Activated CD4-positive, alpha-beta T cell treated with anti-CD3 and anti-CD28 coated beads for 48 hours (primary cell): ENCODE measurements at regions not wholly inside any gene's neighbourhood (a gene's known extent, or its start where the extent isn't known, plus 50 kb on each side); places are given as distances from the start of the nearest gene placed in this dataset.
"Not testable (repeated sequence)": the region's sequence is repeated elsewhere in the genome, so short reads cannot be mapped to it uniquely, and the experiment has no call there.

Experiments
- DNase-seq: peaks from one replicate; pipeline ENCODE4 v3.0.0-alpha.2; 2020

DNA sequence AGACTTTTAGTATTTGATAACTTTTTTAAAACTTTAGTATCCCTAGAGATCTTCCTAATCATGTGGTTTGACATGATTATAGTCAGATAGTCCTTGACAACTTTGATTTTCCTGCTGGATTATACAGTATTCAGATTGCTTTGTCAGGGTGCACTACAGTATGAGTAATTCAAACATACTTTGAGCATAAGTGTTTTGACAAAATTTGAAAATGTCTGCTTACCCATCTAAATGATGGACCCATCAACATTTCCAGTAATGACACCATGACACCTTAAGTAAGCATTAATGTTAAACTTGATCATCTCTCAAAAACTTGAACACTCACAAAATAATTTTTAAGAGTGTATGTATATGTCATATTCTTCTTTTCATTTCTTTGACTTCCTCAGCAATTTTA is 514.5 kb upstream of the SMIM31 start:
- DNase-seq = no peak

DNA sequence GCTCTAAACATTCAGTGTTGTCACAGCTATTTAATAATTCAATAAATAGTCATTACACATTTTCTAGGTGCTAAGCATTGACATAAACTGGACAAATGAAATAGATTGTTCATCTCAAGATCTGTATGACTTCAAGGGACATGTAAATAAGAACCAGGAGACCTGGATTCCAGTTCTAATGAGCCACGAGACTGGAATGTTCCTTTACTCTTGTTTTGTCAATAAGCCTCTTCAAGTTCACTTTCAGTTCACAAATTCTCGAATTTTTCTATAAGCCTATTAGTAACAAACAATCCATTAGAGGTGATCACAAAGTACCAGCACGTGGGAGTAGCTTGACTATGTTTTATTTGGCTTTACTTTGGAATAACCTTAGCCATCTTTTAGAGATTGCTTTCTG is 514.0 kb upstream of the SMIM31 start:
- DNase-seq = no peak

DNA sequence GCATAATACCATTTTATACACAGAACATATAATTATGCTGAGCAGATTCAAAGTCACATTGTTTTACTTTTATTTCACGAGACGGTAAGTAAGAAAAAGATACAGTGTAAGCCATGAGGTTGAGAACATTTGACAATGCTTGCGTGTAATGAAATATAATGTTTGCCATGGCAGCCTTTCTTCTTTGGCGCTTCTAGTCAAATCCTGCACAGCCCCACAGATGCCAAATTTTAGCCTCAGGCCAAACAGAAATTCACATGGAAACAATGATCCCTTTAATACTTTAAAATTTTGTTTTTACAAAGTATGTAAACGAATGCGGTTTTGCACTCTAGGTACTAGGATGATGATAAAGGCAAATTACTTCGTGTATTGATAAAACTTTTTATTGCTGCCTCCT is 502.7 kb upstream of the SMIM31 start:
- no peak for DNase-seq

DNA sequence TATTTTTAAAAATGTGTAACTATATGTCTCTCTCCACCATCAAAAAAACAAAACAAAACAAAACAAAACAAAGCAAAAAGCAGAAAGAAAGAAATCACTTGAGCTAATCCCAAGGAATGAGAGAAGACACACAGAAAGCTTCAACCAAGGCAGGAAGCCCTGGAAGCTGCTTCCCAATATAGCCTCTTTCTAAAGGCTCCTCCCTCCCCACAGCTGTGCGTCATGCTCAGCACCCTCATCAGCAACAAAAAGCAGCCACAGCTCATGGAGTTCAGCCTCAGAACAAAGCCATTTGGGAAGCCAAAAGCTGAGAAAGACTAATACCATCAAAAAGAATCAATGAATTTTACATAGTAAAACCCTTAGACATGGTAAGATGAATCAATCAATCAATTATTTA is 501.6 kb upstream of the SMIM31 start:
- DNase-seq = no peak

DNA sequence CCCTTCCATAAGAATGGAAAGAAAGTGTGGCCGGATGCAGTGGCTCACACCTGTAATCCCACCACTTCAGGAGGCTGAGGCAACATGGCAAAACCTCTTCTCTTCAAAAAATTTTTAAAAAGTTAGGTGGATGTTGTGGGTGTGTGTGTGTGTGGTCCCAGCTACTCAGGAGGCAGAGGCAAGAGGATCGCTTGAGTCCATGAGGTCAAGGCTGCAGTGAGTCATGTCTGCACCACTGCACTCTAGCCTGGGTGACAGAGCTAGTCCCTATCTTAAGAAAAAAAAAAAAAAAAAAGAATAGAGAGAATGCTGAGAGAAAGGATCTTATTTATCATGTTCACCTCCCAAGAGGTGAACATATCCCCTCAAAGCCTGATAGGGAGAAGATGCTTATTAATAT is 492.1 kb upstream of the SMIM31 start:
- DNase-seq = no peak

DNA sequence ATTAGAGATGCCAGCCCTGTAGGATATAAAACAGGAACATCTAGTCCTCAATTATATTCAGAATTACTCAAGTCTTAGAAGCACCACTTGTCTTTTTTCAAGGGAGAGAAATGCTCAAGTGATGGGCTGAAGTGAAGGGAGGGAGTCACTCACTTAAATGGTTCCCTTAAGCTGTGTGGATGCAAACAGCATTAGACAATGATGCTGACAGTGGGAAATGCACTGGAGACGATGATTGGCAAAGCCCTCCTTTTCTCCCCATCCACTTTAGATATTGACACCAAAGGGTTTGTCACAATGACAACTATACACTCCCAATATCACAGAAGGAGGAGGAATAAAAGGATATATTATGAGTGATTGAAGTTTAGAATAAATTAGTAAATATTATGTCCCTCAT is 491.4 kb upstream of the SMIM31 start:
- not testable (repeated sequence) for DNase-seq

DNA sequence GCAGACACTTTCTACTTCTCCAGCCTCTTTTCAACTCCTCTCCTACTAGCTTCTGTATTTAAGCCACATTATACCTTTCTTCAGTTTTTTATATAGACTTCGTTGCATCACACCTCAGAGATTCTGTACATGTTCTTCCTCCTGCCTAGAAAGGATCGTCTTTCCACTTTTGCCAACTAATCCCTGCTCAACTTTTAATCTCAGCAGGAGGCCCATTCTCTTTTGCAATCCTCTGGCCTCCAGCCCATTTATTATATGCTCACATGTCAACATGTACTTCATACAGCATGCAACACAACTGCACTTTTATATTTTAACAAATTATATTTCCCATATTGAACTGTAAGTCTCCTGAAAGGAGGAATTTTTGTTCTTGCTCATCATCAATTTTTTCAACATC is 476.5 kb upstream of the SMIM31 start:
- not testable (repeated sequence) for DNase-seq

DNA sequence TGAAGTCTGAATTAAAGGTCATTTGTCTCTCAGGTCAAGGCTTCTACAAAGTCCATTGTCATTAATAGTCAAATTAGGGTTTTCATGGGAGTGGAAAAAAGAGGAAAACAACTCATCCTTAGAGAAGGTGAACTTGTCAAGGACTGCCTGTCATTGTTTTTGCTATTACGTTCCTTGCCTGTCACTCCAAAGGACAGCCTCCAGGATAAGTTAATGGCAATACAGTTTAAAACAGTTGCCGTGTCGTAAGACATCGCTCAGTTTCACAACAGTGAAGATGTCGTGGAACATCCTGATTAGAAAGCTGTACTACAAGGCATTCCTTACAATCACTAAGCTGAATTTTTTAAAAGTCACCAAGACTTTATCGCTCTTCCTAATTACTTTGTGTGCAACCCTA is 466.8 kb upstream of the SMIM31 start:
- DNase-seq = no peak

DNA sequence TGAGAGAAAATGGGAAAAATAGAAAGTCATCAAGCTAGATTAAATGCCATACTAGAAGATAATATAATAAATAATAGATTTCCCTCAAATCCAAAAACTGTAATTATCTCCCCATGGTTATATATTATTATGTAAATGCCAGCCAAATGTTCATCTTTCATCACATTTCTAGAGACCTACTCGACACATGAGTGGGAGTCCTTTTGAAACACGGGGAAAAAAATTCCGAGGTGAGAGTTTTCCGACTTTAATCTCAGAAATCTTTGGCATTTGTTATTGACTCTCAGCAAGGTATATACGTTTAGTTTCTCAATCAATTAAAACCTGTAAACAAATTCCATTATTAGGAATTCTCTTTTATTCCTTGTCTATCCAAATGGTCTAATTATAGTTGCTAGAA is 465.4 kb upstream of the SMIM31 start:
- no peak for DNase-seq

DNA sequence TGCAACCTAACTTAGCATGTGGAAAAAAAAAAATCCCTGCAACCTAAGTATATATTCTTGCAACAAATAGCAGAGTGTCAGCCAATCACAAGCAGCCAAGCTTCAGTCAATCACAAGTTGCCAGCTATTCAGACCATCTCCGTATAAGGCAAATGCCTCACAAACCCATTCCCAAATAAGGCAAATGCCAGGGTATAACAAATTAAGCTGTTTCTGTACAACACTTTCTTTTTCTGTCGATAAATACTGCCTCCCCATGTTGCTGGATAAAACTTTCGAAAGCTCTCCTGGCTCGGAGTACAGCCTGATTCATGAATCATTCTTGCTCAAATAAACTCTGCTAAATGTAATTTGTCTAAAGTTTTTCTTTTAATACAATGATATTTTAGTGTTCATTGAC is 460.7 kb upstream of the SMIM31 start:
- no peak for DNase-seq

DNA sequence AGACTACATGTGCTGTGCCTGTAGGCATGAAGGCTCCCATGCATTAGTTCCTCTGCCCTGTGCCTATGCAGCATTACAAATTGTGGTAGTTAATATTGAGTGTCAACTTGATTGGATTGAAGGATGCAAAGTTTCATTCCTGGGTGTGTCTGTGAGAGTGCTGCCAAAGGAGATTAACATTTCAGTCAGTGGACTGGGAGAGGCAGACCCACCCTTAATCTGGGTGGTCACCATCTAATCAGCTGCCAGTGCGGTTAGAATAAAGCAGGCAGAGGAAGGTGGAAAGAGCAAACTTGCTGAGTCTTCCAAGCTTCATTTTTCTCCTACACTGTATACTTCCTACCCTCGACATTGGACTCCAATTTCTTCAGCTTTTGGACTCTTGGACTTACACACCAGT is 460.2 kb upstream of the SMIM31 start:
- no peak for DNase-seq

DNA sequence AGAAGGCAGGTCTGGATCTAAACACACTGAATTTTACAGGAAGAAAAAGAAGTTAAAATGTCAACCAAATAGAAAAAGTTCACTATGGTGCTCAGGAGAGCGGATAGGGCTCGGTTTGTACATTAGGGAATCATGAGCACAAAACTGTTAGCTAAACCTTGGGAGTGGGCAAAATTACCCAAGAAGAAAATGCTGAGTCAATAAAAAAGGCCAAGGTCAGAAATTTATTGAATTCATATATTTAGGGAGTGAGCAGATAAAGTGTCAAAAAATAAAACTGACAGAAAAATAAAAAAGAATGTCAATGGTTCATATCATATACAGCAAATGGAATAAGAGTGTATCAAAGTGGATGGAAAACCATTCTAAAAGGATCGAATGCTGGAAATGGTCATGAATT is 452.5 kb upstream of the SMIM31 start:
- no peak for DNase-seq

DNA sequence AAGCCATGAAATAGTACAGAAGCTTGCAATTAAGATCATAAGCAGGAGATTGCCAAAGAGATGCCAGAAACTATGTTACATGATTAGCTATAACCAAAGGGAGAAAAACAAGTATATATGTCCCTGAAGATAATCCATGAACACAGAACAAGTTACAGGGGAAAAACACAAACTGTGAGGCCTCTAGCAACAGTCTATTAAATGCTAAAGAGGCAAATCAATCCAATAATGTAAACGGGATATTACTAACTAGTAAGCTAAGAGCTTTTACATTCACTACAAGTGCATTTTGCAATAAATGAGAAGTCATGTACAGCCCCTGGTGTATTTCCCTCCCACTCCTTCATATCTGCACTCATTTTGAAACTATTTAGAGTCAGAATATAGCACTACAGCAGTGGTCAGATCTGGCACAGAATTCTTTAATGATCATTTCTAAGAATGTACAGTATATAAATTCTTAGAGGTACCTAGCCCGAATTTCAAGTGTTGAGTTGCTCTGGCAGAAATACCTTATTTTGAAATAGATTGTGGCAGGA is 449.8 kb upstream of the SMIM31 start:
- no peak for DNase-seq

DNA sequence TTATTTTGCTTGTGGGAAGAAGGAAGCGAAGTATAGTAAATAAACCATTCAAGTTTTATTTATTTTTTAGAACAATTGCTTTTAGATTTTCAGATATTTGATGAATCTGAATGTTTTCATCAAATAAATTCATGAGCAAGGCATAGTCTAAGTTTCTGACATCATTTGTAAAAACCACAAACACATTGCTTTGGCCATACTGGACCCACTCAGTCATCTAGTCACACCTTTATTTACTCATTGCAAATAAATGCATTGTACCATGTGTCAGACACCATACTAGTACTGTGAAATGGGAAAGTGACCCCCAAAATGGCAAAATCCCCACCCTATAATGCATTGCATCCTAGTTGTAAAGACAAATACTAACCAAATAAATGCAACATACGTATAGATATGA is 449.1 kb upstream of the SMIM31 start:
- no peak for DNase-seq

DNA sequence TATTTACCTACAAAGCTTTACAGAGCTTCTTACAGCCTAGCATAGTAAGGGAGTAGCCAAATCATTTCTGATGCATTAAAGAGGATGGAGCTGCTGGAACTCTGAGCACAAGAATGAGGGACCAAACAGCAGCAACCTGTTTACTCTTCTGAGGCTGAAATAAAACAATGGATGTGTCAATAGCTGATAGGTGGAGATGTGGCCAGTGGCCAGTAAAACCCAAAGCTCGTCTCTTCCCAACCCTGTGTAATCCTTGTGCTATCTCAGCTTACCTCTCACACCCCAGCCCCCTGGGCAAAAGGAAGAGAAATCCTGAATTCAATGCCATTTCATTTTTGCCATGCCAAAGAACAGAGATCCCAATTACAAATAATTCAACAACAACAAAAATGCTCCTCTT is 446.7 kb upstream of the SMIM31 start:
- no peak for DNase-seq

DNA sequence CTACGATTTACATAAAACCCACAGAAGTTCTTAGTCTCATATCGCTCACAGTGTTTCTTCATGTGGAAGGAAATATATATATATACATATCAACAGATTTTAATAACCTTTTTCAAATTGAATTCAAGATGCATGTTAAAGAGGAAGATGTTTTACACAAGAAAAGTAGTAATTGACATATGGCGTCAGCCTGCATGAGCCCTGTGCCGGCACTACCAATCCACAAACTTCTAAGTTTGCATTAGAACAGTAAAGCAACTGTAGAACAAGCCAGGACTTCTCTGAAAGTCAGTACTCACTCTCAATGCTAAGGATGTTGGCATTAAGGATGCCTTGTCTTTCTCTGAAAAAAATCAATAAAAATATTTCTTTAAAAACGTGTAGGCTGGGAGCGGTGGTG is 441.3 kb upstream of the SMIM31 start:
- no peak for DNase-seq

DNA sequence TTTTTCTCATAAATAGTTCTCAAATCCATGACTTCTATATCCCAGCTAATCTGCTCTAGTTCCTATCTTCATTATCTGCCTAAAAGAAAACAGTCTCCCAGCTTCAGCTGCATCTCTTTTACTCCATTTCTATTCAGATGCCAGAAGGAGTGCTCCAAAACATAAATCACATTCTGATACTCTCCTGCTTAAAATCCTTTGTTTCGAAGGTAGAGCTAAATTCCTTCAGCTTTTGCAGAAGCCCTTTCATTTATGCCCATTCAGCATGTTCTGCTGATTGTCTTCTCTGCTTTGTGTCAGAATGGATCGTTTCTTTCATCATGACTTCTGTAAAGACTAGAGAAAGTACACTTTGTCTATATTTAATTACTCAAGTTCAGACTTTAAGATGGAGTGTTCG is 440.1 kb upstream of the SMIM31 start:
- no peak for DNase-seq

DNA sequence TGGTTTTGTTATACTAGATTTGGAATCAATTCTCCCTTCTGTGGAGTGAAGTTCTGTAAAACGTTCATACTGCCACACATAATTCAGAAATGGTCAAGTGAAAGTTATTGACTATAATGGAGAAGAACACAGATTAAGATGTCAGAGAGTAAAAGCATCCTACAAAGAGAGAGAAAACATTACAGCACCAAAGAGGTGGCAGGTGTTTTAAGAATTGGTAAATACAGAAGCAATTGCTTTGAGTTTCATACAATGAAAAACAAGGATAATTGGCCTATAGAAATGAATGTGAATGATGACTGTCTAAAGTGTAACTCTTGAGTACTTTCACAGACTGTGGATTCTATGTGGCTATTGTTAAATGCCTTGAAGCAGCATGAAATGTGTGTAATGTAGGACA is 435.6 kb upstream of the SMIM31 start:
- no peak for DNase-seq

DNA sequence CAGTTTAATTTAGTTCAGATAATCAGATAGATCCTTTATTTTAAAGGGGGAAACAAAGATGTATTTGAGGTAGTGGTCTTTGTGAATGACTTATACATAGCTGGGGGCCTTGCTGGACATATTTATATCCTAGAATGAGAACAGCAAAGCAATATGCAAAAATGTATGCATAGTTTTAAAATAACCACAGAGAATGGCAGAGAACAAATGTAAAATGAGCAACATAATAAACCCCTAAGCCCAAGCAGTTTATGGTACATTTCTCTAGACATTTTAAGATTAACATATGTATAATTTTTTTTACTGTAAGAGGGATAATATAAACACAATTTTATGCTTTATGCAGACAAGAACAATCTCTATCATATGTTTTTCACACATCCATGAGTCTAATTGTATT is 434.2 kb upstream of the SMIM31 start:
- no peak for DNase-seq

DNA sequence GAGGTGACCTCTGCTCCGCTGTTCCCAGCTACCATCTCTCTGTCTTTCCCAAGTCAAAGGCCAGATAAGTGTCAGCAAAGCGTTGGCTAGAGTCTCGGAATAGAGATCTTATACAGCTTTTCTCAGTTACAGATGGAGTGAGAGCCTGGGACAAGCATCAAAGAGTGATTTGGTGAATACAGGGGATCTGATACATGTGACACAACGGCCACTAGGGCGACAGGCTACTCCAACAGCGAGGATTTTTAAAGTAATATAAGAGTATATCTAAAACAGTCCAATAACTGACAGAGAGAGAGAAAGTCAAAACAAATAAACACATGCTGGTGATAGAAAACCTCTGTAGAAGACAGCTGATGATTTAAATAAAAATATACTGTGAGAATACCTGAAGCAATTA is 433.1 kb upstream of the SMIM31 start:
- no peak for DNase-seq

DNA sequence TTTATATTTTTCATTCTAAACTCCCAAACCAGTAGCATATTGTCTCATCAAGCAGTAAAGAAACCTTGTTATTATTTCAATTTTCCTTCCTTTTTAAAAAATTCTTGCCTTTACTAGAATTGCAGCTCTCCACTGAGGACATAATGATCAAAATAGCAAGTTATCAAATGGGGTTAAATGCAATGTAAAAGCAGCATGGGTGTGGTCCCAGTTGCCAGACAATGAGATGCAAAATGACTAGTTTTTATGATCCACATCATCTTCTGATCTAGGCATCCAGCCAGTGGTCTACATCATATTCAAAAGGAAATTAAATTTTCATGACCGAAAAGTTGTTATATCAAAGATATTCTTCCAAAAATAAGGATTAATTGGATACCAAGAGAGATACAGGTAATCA is 427.9 kb upstream of the SMIM31 start:
- no peak for DNase-seq

DNA sequence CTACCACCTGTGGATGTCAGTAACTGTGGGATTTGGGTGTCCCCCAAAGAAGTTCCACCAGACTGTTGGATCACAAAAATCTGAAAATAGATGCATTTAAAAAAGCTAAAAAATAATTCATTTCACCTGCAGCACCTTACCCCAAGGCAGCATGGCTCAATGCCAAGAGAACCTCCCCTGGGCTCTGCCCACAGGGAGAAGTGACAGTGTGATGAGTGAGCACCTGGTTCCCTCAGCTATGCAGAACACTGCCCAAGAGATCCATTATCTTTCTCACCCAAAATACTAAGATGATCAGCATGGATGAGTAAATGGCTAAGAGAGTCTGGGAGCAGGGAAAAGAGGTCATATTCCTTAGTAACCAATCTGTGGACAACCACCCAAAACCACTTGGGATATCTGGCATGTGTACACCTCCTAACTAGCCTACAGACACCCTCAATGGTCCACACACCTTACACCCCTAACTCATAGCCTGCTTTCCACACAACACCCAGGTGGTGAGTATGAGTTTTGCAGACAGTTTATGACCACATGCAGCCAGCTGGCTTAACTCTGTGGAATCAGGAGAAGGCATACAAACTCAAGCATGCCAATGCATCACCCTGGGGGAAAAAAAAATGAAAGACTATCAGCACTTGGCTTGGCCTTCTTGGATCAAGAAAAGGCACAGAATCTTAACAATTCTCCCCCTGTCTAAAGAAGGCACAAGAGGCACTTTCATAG is 416.5 kb upstream of the SMIM31 start:
- no peak for DNase-seq

DNA sequence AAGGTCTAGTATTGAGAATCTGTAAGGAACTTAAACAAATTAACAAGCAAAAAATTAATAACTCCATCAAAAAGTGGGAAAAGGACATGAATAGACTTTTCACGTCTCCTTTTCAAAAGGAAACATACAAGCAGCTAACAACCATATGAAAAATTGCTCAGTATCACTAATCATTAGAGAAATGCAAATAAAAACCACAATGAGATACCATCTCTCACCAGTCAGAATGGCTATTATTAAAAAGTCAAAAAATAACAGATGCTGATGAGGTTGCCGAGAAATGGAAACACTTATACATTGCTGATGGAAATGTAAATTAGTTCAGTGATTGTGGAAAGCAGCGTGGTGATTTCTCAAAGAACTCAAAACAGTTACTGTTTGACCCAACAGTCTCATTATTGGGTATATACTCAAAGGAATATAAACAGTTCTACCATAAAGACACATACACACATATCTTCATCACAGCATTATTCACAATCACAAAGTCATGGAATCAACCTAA is 410.4 kb upstream of the SMIM31 start:
- DNase-seq = no peak

DNA sequence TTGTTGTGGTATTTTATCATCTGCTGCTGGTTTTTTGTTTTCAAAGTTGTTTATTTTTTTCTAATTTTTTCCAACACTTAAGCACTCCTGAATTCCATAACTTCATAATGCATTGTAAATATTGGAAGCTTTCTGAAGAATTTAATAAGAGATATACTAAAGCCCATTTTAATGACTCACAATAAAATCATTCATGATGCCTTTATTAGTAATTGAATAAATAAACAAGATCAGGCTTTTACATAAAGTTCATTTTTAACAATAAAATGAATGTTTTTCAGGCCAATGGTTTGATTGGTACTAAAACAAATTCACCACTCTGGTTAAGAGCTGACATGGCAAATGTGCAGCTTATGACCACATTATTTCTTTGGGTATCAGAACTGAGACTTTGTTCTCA is 408.2 kb upstream of the SMIM31 start:
- no peak for DNase-seq

DNA sequence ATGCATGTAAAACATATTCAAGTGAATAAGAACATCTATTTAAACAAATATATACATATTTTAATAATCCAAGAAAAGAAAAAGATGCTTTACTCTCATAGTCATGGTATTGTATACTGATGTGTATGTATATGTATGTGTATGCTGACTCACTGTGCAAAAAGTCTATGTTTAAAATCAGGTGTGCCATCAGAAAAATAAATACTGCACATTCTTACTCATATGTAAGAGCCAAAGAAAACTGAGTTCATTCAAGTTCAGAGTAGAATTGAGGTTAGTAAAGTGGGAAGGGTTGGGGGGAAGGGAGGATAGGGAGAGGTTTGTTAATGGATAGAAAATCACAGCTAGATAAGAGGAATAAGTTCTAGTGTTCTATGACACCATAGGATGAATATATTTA is 403.9 kb upstream of the SMIM31 start:
- no peak for DNase-seq
